Heart right ventricle (tissue), 16 donors: ENCODE measurements at regions not wholly inside any gene's neighbourhood (a gene's known extent, or its start where the extent isn't known, plus 50 kb on each side); places are given as distances from the start of the nearest gene placed in this dataset.

ENCODE experiments used
- ATAC-seq, 8 donors: fragments of 200-7000 bp; cut with Tn5 transposase; one replicate each; pipeline ENCODE4 v1.9.1; 2020; ENCODE audit warnings: mild to moderate bottlenecking in 8 of 8, moderate library complexity in 8 of 8, moderate number of reproducible peaks in 1 of 8
- DNase-seq, 2 donors: peaks; one replicate each; pipeline ENCODE4 v3.0.0-alpha.2; 2020
- H3K27ac ChIP-seq, 10 donors: fragments of 200-600 bp; sonication (generic) in 2 of 10; one replicate each; pipeline versions ENCODE4 v1.5.0 to v1.8.0; 2020 to 2022; ENCODE audit warnings: mild to moderate bottlenecking in 3 of 10
- H3K27me3 ChIP-seq, 7 donors: fragments of 200-600 bp; one replicate each; pipeline ENCODE4 v1.8.0; 2021 to 2022; ENCODE audit warnings: mild to moderate bottlenecking in 2 of 7
- H3K36me3 ChIP-seq, 9 donors: fragments of 200-600 bp; sonication (generic) in 1 of 9; one replicate each; pipeline versions ENCODE4 v1.5.0 to v1.8.0; 2020 to 2022; ENCODE audit warnings: mild to moderate bottlenecking in 2 of 9
- H3K4me1 ChIP-seq, 9 donors: fragments of 200-600 bp; sonication (generic) in 1 of 9; one replicate each; pipeline versions ENCODE4 v1.5.0 to v1.8.0; 2020 to 2022; ENCODE audit warnings: mild to moderate bottlenecking in 4 of 9
- H3K4me3 ChIP-seq, 10 donors: fragments of 200-600 bp; sonication (generic) in 2 of 10; one replicate each; pipeline versions ENCODE4 v1.5.0 to v1.8.0; 2020 to 2022; ENCODE audit warnings: mild to moderate bottlenecking in 7 of 10, moderate library complexity in 2 of 10
- H3K9me3 ChIP-seq, 11 donors: fragments of 200-600 bp in 10 of 11; sonication (generic) in 2 of 11; one replicate each; pipeline versions ENCODE4 v1.5.0 to v1.8.0; 2013 to 2022; ENCODE audit warnings: mild to moderate bottlenecking in 2 of 11, control low read depth in 1 of 11, moderate library complexity in 1 of 11
- WGBS, 2 donors: extraction: QIAGEN DNeasy Blood & Tissue Kit; methylation state at CpG; one replicate each; pipeline ENCODE4 v1.1.7; 2013; ENCODE audit warnings: inconsistent platforms in 1 of 2; 5-methylcytosine and 5-hydroxymethylcytosine counted together
- intact Hi-C, 10 donors: fragments of 100-400 bp; cut with DNase I; formaldehyde crosslinking; loops; one replicate each; pipeline versions ENCODE4 v1.11.1 to v1.14.2; 2022
- TF ChIP-seq, protein P1 (sequence below), 9 donors: fragments of 200-600 bp; sonication (generic) in 2 of 9; IDR thresholded peaks; one replicate each; pipeline versions ENCODE4 v1.5.0 to v1.8.0; 2021 to 2022; ENCODE audit warnings: antibody characterized with exemption in 9 of 9, mild to moderate bottlenecking in 5 of 9, moderate library complexity in 1 of 9
- donor health status: Arrhythmogenic right ventricular cardiomyopathy.
- donor health status: ischemic (EF 13 %, LVEDD 7.1; RV severe dilation, severe dysfunction).
- donor health status: healthy with polysubstance abuse.
- donor health status: DM: no; HTN: yes; CAD: no.
- donor health status: DM: no; HTN: no; CAD: no.
- donor health status: ischemic (EF 25% LVEDD 6.9; RV normal size, moderate dysfunction).
- donor health status: ischemic (EF 25% LVEDD 5.7; RV mildly dilated, moderate dysfunction).
- donor health status: healthy.
- donor health status: DM: yes; HTN: yes; CAD: no.
- donor health status: Ischemic cardiomyopathy.
- donor health status: ischemic (EF 35%, LVEDD 5.7; RV mildly dilated, moderate dysfunction).
- donor health status: nonischemic (EF 11% LVEDD 7.7; RV severe dilation, severe dysfunction).
- donor health status: DM: yes; HTN: yes; CAD: no.
- donor health status: PGD.
- donor health status: ischemic (EF 29% LVEDD 5.4; RV normal size, mild dysfunction).
- donor health status: nonischemic (EF 23%, LVEDD 6.1; RV moderate dilation, normal function).

- Histone ChIP-seq H3K4me1 (no peaks in the 10 kb centered on the region), H3K27me3 (no peaks in the 10 kb centered on the region), H3K27ac (no peak overlapping the region), H3K36me3 (no peaks in the 10 kb centered on the region), H3K9me3 (no peaks in the 10 kb centered on the region), H3K4me3 (no peak overlapping the region)
- WGBS, 2 donors, result 47 to 75% methylated on average over 2 of the region's 2 CpGs
- ATAC-seq (no peak), DNase-seq (no peak)
- intact Hi-C loops, result no loop called here
- TF ChIP-seq, protein P1, sequence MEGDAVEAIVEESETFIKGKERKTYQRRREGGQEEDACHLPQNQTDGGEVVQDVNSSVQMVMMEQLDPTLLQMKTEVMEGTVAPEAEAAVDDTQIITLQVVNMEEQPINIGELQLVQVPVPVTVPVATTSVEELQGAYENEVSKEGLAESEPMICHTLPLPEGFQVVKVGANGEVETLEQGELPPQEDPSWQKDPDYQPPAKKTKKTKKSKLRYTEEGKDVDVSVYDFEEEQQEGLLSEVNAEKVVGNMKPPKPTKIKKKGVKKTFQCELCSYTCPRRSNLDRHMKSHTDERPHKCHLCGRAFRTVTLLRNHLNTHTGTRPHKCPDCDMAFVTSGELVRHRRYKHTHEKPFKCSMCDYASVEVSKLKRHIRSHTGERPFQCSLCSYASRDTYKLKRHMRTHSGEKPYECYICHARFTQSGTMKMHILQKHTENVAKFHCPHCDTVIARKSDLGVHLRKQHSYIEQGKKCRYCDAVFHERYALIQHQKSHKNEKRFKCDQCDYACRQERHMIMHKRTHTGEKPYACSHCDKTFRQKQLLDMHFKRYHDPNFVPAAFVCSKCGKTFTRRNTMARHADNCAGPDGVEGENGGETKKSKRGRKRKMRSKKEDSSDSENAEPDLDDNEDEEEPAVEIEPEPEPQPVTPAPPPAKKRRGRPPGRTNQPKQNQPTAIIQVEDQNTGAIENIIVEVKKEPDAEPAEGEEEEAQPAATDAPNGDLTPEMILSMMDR (IDR thresholded peaks at IDR 0.05), result no peak
Observed at GRCh38 chr2:167689444-167689843, 558.0 kb downstream of the STK39 start.

GRCh38 chr2:167686691-167687090 is 560.7 kb downstream of the STK39 start:
- no peaks in the 10 kb centered on the region for H3K9me3 ChIP-seq
- H3K27ac ChIP-seq, result no peak overlapping the region
- TF ChIP-seq, protein P1 (IDR thresholded peaks at IDR 0.05), result no peak
- DNase-seq (no peak), ATAC-seq (no peak)
- 76 to 80% methylated on average over 7 of the region's 7 CpGs for WGBS, 2 donors
- H3K4me1 ChIP-seq, result no peaks in the 10 kb centered on the region
- no peaks in the 10 kb centered on the region for H3K36me3 ChIP-seq
- no peaks in the 10 kb centered on the region for H3K27me3 ChIP-seq
- no peak overlapping the region for H3K4me3 ChIP-seq
- intact Hi-C loops, result no loop called here

DNA sequence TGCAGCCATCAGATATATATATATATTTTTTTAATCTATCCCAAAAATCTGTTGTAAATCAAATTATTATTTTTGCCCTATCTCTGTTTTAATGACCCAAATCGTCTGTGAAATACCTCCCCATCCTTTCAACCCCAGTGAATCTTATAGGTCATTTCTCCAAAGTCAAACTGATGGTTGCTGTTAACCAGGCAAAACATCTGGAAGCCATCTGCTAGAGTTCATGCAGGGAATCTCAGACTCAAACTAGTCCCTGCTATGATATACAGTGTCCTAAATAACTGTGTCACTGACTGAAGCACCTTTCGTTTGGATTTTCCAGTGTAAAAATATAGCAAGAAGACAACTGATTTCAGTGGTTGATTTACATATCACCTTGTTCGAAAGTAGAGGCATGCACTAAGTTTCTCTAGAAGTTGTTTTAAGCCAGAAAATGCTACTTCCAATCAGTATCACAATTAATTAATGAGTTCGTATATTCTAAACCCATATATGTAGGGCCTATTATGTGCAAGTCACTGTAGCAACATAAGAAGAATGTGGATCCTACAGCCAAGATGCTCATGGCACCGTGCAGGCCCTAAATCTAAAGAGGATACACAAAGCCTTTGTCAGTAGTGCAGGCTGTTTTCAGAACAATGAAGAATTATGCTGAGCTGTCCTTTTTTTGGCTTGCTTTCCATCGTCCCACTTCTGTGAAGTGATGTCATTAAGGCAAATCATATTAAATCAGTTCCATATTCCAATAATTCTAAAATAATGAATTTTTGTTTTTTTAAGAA is 566.0 kb downstream of the STK39 start:
- no peaks in the 10 kb centered on the region for H3K4me1 ChIP-seq
- TF ChIP-seq, protein P1 (IDR thresholded peaks at IDR 0.05), result no peak
- no peaks in the 10 kb centered on the region for H3K27me3 ChIP-seq
- DNase-seq (no peak), ATAC-seq (no peak)
- intact Hi-C loops, result no loop called here
- H3K36me3 ChIP-seq, result no peaks in the 10 kb centered on the region
- no peaks in the 10 kb centered on the region for H3K9me3 ChIP-seq
- H3K27ac ChIP-seq, result no peak overlapping the region
- WGBS, 2 donors, result 65 to 68% methylated on average over 6 of the region's 6 CpGs
- no peak overlapping the region for H3K4me3 ChIP-seq

DNA sequence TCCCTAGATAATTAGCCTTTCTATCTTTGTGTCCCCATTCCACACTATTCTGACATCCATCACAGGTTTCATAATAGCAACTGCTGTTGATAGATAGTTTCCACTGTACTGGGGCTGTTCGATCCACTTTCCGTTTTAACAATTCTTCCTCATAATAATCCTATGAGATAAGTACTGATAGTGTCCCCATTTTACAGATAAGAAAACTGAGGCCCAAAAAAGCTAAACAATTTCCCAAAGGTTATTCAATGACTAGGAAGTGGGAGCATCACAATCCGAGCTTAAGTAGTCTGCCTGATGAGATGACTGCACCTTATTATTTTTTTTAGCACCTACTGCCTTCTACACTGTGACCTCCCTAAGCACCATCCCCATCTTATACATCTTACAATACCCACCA is 569.2 kb downstream of the STK39 start:
- no peak for ATAC-seq
- no peak overlapping the region for H3K4me3 ChIP-seq
- TF ChIP-seq, protein P1 (IDR thresholded peaks at IDR 0.05), result no peak
- no peaks in the 10 kb centered on the region for H3K9me3 ChIP-seq
- intact Hi-C loops, result no loop called here
- WGBS, 2 donors, result 80 to 90% methylated on average over 3 of the region's 3 CpGs
- no peak for DNase-seq
- H3K4me1 ChIP-seq, result no peaks in the 10 kb centered on the region
- no peaks in the 10 kb centered on the region for H3K36me3 ChIP-seq
- H3K27ac ChIP-seq, result no peak overlapping the region
- no peaks in the 10 kb centered on the region for H3K27me3 ChIP-seq
